ENCODE measurements at regions not wholly inside any gene's neighbourhood (a gene's known extent, or its start where the extent isn't known, plus 50 kb on each side); places are given as distances from the start of the nearest gene placed in this dataset.

DNA sequence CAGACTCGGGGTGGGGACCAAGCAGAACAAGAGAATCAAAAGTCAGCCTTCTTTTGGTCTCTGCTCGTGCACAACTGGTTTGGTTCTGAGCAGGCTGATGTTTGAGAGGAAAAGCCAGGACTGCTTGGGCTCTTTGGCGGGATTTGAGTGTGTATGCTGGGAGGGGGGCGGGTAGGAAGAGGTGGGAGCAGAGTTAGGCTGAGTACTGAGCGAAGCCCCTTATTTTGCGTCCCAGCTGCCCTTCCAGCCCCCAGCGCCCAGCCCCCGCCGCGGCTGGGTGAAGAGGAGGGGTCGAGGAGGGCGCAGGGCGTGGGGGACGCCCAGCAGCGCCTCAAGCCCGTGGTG, 153.5 kb upstream of the GOLIM4 start:
- Mint-ChIP-seq H3K4me1 (ENCODE audit: low read depth) (peaks cover 12% of the 10 kb centered on the region), H3K36me3 (no peaks in the 10 kb centered on the region), H3K9me3 (no peaks in the 10 kb centered on the region), H3K27ac (no peak overlapping the region), H3K27me3 (peaks cover 27% of the 10 kb centered on the region), H3K4me3 (no peak overlapping the region)
- POLR2A ChIA-PET = no interaction called here
- no peak for DNase-seq
- CTCF ChIA-PET = no interaction called here
- intact Hi-C loops (cut with micrococcal nuclease) = no loop called here

DNA sequence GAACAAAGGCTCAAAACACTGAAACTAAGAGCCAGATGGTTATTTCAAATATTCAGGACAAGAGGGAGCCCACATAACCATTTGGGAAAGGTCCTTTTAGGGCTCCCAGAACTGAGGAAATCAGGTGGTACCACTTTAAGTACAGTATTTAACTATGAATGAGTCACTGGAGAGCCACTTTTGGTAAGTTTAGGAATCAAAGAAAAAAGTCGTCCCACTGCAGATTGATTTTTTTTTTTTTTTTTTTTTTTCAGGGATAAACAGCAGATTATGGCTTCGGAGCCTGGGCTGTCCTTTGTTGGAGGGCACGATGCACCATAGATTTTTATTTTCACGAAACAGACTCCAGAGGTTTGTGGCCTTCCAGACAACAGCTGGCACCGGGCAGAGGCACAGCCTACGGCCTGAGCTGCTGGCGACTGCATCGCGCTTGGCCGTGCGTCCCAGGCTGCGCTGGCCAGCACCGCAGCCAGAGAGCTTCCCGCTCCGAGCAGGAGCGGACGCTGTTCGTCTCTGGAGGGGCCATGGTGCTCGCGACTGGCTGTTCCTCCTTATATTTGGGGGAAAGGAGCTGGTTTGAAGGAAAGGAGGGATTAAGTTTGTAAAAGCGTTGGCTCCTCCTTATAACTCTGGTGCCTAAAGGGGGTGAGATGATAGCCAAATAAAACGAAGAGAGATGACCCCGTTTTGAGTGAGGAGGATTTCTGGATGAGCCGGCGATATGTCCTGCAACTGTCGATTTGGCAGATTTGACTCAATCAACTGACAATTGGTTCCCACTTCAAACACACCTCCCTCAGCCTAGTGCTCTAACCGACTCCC, 152.9 kb upstream of the GOLIM4 start:
- POLR2A ChIA-PET = no interaction called here
- DNase-seq = no peak
- peaks cover 27% of the 10 kb centered on the region for H3K27me3 Mint-ChIP-seq

DNA sequence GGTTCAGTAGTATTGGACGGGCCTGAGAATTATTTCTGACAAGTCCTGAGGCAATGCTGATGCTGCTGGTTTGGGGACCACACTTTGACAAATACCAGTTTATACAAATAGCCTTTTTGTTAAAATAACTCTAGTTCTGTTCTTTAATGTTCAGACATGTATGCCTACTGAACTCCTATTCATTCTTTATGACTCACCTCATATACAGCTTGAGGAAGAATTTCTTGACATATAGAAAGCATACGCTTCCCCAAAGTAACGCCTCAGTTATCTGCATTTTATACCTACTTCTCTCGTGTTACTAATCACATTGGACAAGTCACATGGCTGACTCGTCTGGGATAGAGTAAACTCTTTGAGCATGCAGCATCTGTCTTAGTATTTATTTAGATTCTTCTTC, 145.4 kb upstream of the GOLIM4 start:
- ChIA-PET CTCF (no interaction called here), POLR2A (no interaction called here)
- H3K27me3 Mint-ChIP-seq = no peaks in the 10 kb centered on the region
- H3K9me3 Mint-ChIP-seq = no peaks in the 10 kb centered on the region
- H3K36me3 Mint-ChIP-seq = no peaks in the 10 kb centered on the region
- no peak overlapping the region for H3K4me3 Mint-ChIP-seq
- intact Hi-C loops (cut with micrococcal nuclease) = no loop called here
- H3K4me1 Mint-ChIP-seq (ENCODE audit: low read depth) = no peaks in the 10 kb centered on the region
- no peak overlapping the region for H3K27ac Mint-ChIP-seq
- no peak for DNase-seq

More for the DNA sequence above, 152.9 kb upstream of the GOLIM4 start:
- intact Hi-C loops (cut with micrococcal nuclease) = no loop called here
- H3K36me3 Mint-ChIP-seq = no peaks in the 10 kb centered on the region
- CTCF ChIA-PET = interaction anchor here (1.1 kb wide), 1 partner anchor 36 kb away, joined by 3 read pairs; no protein-coding TSS in a partner anchor
- no peak overlapping the region for H3K27ac Mint-ChIP-seq
- no peak overlapping the region for H3K4me3 Mint-ChIP-seq
- peaks cover 12% of the 10 kb centered on the region for H3K4me1 Mint-ChIP-seq (ENCODE audit: low read depth)
- H3K9me3 Mint-ChIP-seq = no peaks in the 10 kb centered on the region

DNA sequence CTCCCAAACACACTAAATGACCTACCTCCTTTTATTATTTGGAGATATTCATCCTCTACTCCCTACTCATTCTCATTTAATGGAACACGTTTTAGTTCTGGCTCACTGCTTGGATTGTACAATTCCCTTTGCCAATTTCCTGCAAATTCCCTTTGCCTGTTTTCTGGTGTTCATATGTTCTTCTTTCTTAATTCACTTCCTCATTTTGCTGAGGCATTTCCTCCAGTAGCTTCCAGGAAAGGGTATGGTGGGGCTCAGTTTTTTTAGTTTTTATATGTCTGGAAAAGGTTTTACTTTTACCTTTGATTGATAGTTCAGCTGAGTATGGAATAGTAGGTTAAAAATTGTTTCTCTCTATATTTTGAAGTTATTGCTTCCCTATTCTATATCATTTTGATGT, 143.6 kb upstream of the GOLIM4 start:
- Mint-ChIP-seq H3K36me3 (no peaks in the 10 kb centered on the region), H3K27ac (no peak overlapping the region), H3K9me3 (no peaks in the 10 kb centered on the region), H3K27me3 (no peaks in the 10 kb centered on the region), H3K4me1 (ENCODE audit: low read depth) (no peaks in the 10 kb centered on the region), H3K4me3 (no peak overlapping the region)
- POLR2A ChIA-PET = no interaction called here
- intact Hi-C loops (cut with micrococcal nuclease) = no loop called here
- no peak for DNase-seq
- CTCF ChIA-PET = no interaction called here

DNA sequence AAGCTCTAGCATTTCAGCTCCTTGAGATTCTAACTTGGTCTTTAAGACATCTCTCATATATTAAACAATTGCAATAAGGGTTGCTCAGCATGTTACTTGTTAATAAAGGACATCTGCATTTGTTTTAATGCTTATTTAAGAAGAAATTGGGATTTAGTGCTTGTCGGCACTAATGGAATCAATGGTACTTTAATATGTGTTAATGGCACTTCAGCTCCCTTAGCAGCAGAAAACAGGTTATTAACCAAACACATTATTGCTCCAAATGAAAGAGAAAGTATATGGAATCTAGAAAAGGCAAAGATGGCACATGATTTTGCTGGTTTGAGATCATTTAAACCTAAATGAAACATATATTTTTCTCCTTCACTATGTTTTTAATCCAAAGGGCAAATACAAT, 137.3 kb upstream of the GOLIM4 start:
- Mint-ChIP-seq H3K4me1 (ENCODE audit: low read depth) (no peaks in the 10 kb centered on the region), H3K27me3 (no peaks in the 10 kb centered on the region), H3K9me3 (no peaks in the 10 kb centered on the region), H3K4me3 (no peak overlapping the region), H3K27ac (no peak overlapping the region), H3K36me3 (no peaks in the 10 kb centered on the region)
- intact Hi-C loops (cut with micrococcal nuclease) = no loop called here
- CTCF ChIA-PET = no interaction called here
- POLR2A ChIA-PET = no interaction called here
- DNase-seq = no peak

DNA sequence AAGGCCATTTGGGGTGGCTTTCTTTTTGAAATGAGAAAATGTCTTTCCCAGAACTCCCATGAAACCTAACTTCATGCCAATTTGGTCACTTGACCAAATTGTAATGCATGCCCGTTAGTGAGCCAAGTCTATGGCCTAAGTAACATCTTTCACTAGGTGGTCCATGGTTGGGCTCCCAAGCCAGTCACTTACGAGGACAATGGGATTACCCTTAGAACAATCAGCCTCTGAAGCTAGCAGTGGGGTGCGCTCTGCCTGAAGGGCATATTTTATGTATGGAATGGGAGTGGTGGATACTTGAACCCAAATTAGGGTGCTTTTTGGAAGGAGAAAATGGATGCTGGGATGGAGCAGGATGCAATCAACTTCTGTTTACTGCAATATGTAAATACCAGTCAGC, 127.4 kb upstream of the GOLIM4 start:
- ChIA-PET CTCF (no interaction called here), POLR2A (no interaction called here)
- Mint-ChIP-seq H3K27ac (no peak overlapping the region), H3K4me3 (no peak overlapping the region), H3K36me3 (no peaks in the 10 kb centered on the region), H3K27me3 (no peaks in the 10 kb centered on the region), H3K4me1 (ENCODE audit: low read depth) (no peaks in the 10 kb centered on the region), H3K9me3 (no peaks in the 10 kb centered on the region)
- intact Hi-C loops (cut with micrococcal nuclease) = no loop called here
- no peak for DNase-seq

DNA sequence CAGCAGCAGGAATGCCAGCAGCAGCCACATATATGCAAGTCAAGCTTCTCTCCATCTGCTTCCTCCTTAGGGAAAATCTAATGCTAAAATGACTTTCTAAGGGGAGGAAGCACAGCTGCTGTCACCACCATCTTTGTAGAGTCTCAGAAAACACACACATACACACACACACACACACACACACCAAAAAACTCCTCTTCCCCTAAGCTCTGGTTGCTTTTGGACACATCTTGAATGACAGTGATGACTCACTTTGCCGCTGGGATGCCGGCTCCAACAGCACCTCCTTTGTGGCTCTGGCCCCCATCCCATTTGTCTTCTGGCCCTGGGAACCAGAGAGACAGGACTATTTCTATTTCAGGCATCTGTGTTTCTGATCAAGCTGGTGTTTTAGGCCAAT, 124.8 kb upstream of the GOLIM4 start:
- DNase-seq = no peak
- Mint-ChIP-seq H3K4me1 (ENCODE audit: low read depth) (no peaks in the 10 kb centered on the region), H3K36me3 (no peaks in the 10 kb centered on the region), H3K9me3 (no peaks in the 10 kb centered on the region), H3K4me3 (no peak overlapping the region), H3K27me3 (no peaks in the 10 kb centered on the region), H3K27ac (no peak overlapping the region)
- ChIA-PET CTCF (no interaction called here), POLR2A (no interaction called here)
- intact Hi-C loops (cut with micrococcal nuclease) = no loop called here

DNA sequence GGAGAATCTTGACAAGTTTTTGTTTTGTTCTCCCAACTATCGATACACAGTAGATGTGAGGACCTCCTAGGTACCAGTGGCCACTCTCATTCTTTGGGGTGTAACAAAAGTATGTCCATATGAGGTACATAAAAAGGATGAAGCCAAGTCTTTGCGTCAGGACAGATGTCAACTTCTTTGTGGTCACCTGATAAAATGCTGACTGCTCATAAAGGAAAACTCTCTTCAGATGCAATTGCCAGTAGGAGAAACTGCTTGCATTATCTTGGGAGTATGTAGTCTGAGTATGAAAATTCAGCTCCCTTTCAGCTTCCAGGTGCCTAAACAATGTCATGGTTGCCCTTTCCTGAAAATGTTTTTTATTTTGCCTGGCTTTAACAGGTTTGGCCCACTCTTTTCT, 123.8 kb upstream of the GOLIM4 start:
- intact Hi-C loops (cut with micrococcal nuclease) = no loop called here
- ChIA-PET POLR2A (no interaction called here), CTCF (no interaction called here)
- no peak overlapping the region for H3K4me3 Mint-ChIP-seq
- H3K27me3 Mint-ChIP-seq = no peaks in the 10 kb centered on the region
- DNase-seq = no peak
- H3K36me3 Mint-ChIP-seq = no peaks in the 10 kb centered on the region
- H3K27ac Mint-ChIP-seq = no peak overlapping the region
- H3K9me3 Mint-ChIP-seq = no peaks in the 10 kb centered on the region
- no peaks in the 10 kb centered on the region for H3K4me1 Mint-ChIP-seq (ENCODE audit: low read depth)

DNA sequence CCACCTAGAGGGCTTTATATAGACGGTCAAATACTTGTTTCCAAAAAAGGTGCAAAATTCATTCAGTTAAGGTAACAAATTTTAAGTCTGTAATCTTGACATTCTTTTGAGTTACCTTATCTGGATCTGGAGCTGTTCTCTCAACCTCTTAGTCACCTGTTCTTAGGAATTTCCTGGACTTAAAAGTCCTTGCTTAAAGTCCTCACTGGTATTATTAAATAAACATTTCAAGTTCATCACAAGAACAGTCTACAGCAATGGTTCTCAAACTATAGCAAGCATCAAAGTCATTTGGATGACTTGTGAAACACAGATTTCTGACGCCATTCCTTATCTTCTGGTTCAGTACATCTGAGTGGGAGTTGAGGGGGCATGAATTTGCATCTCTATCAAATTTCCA, 122.9 kb upstream of the GOLIM4 start:
- POLR2A ChIA-PET = no interaction called here
- H3K27ac Mint-ChIP-seq = no peak overlapping the region
- no peak overlapping the region for H3K4me3 Mint-ChIP-seq
- H3K27me3 Mint-ChIP-seq = no peaks in the 10 kb centered on the region
- H3K36me3 Mint-ChIP-seq = no peaks in the 10 kb centered on the region
- intact Hi-C loops (cut with micrococcal nuclease) = no loop called here
- H3K4me1 Mint-ChIP-seq (ENCODE audit: low read depth) = peaks cover 6% of the 10 kb centered on the region
- no peaks in the 10 kb centered on the region for H3K9me3 Mint-ChIP-seq
- no peak for DNase-seq
- CTCF ChIA-PET = no interaction called here

DNA sequence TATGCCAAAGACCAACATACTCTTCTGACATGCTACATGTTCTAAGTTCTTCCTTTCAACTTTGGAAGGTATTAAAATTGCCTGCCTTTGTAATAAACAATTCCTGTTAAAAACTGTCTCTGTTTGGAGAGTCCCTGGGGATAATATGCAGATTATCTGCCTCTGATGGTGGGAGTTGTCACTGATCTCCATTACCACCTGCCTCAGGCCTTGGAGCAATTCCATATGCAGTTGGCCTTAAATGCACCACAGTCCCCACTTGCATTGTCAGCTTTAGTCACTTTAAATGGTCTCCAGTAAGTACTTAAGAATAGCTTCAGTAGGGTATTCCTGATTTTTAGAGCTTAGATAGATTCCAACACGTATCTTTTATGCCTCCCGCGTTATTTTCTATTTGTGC, 121.1 kb upstream of the GOLIM4 start:
- Mint-ChIP-seq H3K4me1 (ENCODE audit: low read depth) (peaks cover 6% of the 10 kb centered on the region), H3K27me3 (no peaks in the 10 kb centered on the region), H3K4me3 (no peak overlapping the region), H3K27ac (no peak overlapping the region), H3K9me3 (no peaks in the 10 kb centered on the region), H3K36me3 (no peaks in the 10 kb centered on the region)
- no peak for DNase-seq
- CTCF ChIA-PET = no interaction called here
- intact Hi-C loops (cut with micrococcal nuclease) = no loop called here
- POLR2A ChIA-PET = no interaction called here

DNA sequence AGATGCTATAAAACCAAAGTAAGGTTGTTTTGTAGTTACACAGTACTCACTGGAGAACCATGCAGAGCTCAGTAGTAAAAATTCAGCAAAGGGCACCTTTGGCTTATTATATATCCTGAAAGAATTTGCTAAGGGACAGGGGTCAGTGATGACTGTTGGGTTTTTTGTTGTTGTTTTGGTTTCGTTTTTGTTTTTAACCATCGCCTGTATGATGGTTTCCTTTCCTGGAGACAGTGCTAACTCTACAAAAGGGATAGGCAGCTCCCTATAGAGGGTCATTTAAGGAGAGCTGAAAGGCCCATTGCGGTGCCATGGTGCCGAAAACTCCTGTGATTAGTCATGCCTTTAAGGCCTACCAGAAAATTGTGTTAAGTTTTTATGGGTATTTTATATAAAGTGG, 118.2 kb upstream of the GOLIM4 start:
- Mint-ChIP-seq H3K4me3 (no peak overlapping the region), H3K27ac (no peak overlapping the region), H3K36me3 (no peaks in the 10 kb centered on the region), H3K27me3 (no peaks in the 10 kb centered on the region), H3K4me1 (ENCODE audit: low read depth) (peaks cover 6% of the 10 kb centered on the region), H3K9me3 (no peaks in the 10 kb centered on the region)
- CTCF ChIA-PET = interaction anchor here (0.9 kb wide), 1 partner anchor 635 kb away, joined by 3 read pairs; no protein-coding TSS in a partner anchor
- DNase-seq = no peak
- intact Hi-C loops (cut with micrococcal nuclease) = no loop called here
- POLR2A ChIA-PET = no interaction called here

DNA sequence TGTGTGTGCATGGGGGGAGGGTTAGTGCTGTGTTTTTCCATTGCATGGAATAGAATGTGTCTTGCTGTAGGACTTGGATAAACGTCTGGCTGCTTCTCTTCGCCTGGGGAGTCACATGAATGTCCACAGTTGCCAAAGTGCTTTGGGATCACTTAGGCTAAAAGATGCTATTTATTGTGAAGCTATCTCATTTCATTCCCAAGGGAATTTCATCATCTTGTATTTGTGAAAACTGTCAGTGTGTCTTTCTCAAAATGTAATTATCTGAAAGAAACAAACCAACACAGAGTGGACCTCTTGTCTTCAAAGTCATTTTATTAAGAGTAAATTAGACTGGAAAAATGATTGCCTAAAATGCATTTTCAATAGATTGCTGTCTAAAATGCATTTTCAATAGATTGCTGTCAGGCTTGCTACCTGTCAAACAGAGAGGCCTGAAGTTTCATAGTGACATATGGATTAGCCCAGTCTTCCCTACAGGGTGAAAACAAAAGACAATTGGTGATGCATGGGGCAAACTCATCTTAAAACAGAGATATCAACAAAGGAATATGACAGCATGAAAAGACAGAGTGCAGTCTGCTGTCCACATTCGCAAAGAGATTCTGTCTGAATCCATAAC, 117.1 kb upstream of the GOLIM4 start:
- ChIA-PET POLR2A (no interaction called here), CTCF (interaction anchor here (0.6 to 0.9 kb wide), 2 partner anchors 637 to 819 kb away, joined by 3 read pairs; no protein-coding TSS in a partner anchor)
- intact Hi-C loops (cut with micrococcal nuclease) = no loop called here
- Mint-ChIP-seq H3K27ac (no peak overlapping the region), H3K4me1 (ENCODE audit: low read depth) (peaks cover 6% of the 10 kb centered on the region), H3K4me3 (no peak overlapping the region), H3K27me3 (no peaks in the 10 kb centered on the region), H3K9me3 (no peaks in the 10 kb centered on the region), H3K36me3 (no peaks in the 10 kb centered on the region)
- DNase-seq = no peak

DNA sequence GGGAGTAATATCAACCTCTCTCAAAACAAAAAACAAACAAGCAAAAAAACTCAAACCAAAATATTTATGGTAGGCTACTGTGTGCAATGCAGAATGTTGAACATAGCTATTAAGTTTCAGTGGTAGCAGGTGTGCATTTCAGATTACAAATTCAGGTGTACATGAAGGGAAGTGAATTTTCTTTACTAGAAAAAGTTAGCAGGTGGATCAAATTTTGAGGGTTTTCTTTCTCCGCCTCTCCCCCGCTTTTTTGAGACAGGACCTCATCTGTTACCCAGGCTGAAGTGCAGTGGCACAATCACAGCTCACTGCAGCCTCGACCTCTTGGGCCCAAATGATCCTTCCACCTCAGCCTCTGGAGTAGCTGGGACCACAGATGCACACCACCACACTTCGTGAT, 109.7 kb upstream of the GOLIM4 start:
- Mint-ChIP-seq H3K4me1 (ENCODE audit: low read depth) (no peaks in the 10 kb centered on the region), H3K36me3 (no peaks in the 10 kb centered on the region), H3K27me3 (no peaks in the 10 kb centered on the region), H3K4me3 (no peak overlapping the region), H3K27ac (no peak overlapping the region), H3K9me3 (no peaks in the 10 kb centered on the region)
- DNase-seq = no peak
- POLR2A ChIA-PET = no interaction called here
- intact Hi-C loops (cut with micrococcal nuclease) = no loop called here
- CTCF ChIA-PET = no interaction called here

All from activated CD4-positive, alpha-beta memory T cell treated with anti-CD3 and anti-CD28 coated beads for 36 hours (primary cell).